GM23338 (cell line): ENCODE measurements at regions not wholly inside any gene's neighbourhood (a gene's known extent, or its start where the extent isn't known, plus 50 kb on each side); places are given as distances from the start of the nearest gene placed in this dataset.

Source experiments
- CREB1 ChIP-seq: fragments of 250-450 bp; sonication (Bioruptor Pico); IDR thresholded peaks from 2 replicates; pipeline ENCODE4 v1.5.0; 2020; ENCODE audit warnings: low read depth, mild to moderate bottlenecking, moderate library complexity
- EZH2 ChIP-seq: fragments of 200-600 bp; sonication (generic); IDR thresholded peaks from one replicate; pipeline ENCODE4 v1.8.0; 2017; ENCODE audit warnings: antibody characterized with exemption, mild to moderate bottlenecking, low read depth; ENCODE audit not compliant: unreplicated experiment
- EZH2phosphoT487 ChIP-seq: fragments of 200-600 bp; sonication (generic); IDR thresholded peaks from one replicate; pipeline ENCODE4 v1.8.1; 2018; ENCODE audit warnings: antibody characterized with exemption; ENCODE audit not compliant: unreplicated experiment
- JUNB ChIP-seq: IDR thresholded peaks from one replicate; pipeline ENCODE4 v1.6.1; 2016; ENCODE audit warnings: antibody characterized with exemption; ENCODE audit not compliant: unreplicated experiment
- NANOG ChIP-seq: IDR thresholded peaks from 2 replicates; pipeline ENCODE4 v1.6.1; 2016; ENCODE audit warnings: antibody characterized with exemption, borderline replicate concordance
- POLR2AphosphoS5 ChIP-seq: IDR thresholded peaks from 2 replicates; pipeline ENCODE4 v1.6.1; 2016; ENCODE audit warnings: antibody characterized with exemption, low read depth
- STAT1 ChIP-seq: IDR thresholded peaks from one replicate; pipeline ENCODE4 v1.6.1; 2016; ENCODE audit warnings: antibody characterized with exemption; ENCODE audit not compliant: unreplicated experiment
- ZNF114 ChIP-seq: fragments of 250-450 bp; sonication (Bioruptor Pico); IDR thresholded peaks from 2 replicates; pipeline ENCODE4 v1.5.0; 2020; ENCODE audit warnings: mild to moderate bottlenecking, moderate library complexity
- ZNF331 ChIP-seq: fragments of 250-450 bp; sonication (Bioruptor Pico); IDR thresholded peaks from 2 replicates; pipeline ENCODE4 v1.5.0; 2020; ENCODE audit warnings: low read depth, mild to moderate bottlenecking, moderate library complexity
- TF ChIP-seq, protein P1 (sequence below), 2 experiments: fragments of 200-600 bp in 1 of 2; sonication (generic) in 1 of 2; conservative IDR thresholded peaks; 2 replicates each; pipeline versions ENCODE4 v1.5.1 to v1.6.1; 2016 to 2017; ENCODE audit warnings: antibody characterized with exemption in 2 of 2, low read depth in 2 of 2, mild to moderate bottlenecking in 2 of 2, moderate library complexity in 1 of 2
- TF ChIP-seq, protein P2 (sequence below): IDR thresholded peaks from 2 replicates; pipeline ENCODE4 v1.6.1; 2016; ENCODE audit warnings: antibody characterized with exemption
- TF ChIP-seq, protein P3 (sequence below): IDR thresholded peaks from one replicate; pipeline ENCODE4 v1.6.1; 2018; ENCODE audit warnings: antibody characterized with exemption; ENCODE audit not compliant: unreplicated experiment
- TF ChIP-seq, protein P4 (sequence below): fragments of 250-450 bp; sonication (Bioruptor Pico); IDR thresholded peaks from 2 replicates; pipeline ENCODE4 v1.5.0; 2020; ENCODE audit warnings: mild to moderate bottlenecking, moderate library complexity

DNA sequence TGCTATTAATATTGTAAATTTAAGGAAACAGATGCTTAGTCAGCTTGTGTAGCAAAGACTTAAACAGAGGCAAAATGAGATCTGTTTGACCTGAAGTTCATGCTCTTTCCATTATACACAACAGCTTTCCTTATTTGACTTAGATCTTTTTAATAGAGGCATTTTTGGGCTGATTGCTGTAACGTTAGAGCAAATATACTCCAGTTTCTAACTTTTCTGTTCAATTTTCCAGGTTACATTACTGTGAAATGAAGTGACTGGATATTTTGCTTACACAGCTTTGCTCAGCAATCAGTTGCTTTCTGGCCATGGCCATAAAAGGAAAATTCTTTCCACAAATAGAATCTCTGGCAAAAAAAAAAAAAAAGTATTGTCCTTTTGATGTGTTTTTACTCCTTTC, 146.2 kb downstream of the PCDH7 start:
- TF ChIP-seq POLR2AphosphoS5 (no peak), CREB1 (CRISPR knock-in tag) (no peak), EZH2 (no peak), EZH2phosphoT487 (no peak), ZNF114 (CRISPR knock-in tag) (no peak), ZNF331 (CRISPR knock-in tag) (no peak), JUNB (no peak), STAT1 (no peak), NANOG (no peak)
- TF ChIP-seq, protein P1, sequence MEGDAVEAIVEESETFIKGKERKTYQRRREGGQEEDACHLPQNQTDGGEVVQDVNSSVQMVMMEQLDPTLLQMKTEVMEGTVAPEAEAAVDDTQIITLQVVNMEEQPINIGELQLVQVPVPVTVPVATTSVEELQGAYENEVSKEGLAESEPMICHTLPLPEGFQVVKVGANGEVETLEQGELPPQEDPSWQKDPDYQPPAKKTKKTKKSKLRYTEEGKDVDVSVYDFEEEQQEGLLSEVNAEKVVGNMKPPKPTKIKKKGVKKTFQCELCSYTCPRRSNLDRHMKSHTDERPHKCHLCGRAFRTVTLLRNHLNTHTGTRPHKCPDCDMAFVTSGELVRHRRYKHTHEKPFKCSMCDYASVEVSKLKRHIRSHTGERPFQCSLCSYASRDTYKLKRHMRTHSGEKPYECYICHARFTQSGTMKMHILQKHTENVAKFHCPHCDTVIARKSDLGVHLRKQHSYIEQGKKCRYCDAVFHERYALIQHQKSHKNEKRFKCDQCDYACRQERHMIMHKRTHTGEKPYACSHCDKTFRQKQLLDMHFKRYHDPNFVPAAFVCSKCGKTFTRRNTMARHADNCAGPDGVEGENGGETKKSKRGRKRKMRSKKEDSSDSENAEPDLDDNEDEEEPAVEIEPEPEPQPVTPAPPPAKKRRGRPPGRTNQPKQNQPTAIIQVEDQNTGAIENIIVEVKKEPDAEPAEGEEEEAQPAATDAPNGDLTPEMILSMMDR (conservative IDR thresholded peaks at IDR 0.05; ENCODE audit: low read depth in 2 of 2), result no peak
- TF ChIP-seq, protein P2, sequence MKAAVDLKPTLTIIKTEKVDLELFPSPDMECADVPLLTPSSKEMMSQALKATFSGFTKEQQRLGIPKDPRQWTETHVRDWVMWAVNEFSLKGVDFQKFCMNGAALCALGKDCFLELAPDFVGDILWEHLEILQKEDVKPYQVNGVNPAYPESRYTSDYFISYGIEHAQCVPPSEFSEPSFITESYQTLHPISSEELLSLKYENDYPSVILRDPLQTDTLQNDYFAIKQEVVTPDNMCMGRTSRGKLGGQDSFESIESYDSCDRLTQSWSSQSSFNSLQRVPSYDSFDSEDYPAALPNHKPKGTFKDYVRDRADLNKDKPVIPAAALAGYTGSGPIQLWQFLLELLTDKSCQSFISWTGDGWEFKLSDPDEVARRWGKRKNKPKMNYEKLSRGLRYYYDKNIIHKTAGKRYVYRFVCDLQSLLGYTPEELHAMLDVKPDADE, result no peak
- TF ChIP-seq, protein P3, sequence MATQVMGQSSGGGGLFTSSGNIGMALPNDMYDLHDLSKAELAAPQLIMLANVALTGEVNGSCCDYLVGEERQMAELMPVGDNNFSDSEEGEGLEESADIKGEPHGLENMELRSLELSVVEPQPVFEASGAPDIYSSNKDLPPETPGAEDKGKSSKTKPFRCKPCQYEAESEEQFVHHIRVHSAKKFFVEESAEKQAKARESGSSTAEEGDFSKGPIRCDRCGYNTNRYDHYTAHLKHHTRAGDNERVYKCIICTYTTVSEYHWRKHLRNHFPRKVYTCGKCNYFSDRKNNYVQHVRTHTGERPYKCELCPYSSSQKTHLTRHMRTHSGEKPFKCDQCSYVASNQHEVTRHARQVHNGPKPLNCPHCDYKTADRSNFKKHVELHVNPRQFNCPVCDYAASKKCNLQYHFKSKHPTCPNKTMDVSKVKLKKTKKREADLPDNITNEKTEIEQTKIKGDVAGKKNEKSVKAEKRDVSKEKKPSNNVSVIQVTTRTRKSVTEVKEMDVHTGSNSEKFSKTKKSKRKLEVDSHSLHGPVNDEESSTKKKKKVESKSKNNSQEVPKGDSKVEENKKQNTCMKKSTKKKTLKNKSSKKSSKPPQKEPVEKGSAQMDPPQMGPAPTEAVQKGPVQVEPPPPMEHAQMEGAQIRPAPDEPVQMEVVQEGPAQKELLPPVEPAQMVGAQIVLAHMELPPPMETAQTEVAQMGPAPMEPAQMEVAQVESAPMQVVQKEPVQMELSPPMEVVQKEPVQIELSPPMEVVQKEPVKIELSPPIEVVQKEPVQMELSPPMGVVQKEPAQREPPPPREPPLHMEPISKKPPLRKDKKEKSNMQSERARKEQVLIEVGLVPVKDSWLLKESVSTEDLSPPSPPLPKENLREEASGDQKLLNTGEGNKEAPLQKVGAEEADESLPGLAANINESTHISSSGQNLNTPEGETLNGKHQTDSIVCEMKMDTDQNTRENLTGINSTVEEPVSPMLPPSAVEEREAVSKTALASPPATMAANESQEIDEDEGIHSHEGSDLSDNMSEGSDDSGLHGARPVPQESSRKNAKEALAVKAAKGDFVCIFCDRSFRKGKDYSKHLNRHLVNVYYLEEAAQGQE, result no peak
- TF ChIP-seq, protein P4, sequence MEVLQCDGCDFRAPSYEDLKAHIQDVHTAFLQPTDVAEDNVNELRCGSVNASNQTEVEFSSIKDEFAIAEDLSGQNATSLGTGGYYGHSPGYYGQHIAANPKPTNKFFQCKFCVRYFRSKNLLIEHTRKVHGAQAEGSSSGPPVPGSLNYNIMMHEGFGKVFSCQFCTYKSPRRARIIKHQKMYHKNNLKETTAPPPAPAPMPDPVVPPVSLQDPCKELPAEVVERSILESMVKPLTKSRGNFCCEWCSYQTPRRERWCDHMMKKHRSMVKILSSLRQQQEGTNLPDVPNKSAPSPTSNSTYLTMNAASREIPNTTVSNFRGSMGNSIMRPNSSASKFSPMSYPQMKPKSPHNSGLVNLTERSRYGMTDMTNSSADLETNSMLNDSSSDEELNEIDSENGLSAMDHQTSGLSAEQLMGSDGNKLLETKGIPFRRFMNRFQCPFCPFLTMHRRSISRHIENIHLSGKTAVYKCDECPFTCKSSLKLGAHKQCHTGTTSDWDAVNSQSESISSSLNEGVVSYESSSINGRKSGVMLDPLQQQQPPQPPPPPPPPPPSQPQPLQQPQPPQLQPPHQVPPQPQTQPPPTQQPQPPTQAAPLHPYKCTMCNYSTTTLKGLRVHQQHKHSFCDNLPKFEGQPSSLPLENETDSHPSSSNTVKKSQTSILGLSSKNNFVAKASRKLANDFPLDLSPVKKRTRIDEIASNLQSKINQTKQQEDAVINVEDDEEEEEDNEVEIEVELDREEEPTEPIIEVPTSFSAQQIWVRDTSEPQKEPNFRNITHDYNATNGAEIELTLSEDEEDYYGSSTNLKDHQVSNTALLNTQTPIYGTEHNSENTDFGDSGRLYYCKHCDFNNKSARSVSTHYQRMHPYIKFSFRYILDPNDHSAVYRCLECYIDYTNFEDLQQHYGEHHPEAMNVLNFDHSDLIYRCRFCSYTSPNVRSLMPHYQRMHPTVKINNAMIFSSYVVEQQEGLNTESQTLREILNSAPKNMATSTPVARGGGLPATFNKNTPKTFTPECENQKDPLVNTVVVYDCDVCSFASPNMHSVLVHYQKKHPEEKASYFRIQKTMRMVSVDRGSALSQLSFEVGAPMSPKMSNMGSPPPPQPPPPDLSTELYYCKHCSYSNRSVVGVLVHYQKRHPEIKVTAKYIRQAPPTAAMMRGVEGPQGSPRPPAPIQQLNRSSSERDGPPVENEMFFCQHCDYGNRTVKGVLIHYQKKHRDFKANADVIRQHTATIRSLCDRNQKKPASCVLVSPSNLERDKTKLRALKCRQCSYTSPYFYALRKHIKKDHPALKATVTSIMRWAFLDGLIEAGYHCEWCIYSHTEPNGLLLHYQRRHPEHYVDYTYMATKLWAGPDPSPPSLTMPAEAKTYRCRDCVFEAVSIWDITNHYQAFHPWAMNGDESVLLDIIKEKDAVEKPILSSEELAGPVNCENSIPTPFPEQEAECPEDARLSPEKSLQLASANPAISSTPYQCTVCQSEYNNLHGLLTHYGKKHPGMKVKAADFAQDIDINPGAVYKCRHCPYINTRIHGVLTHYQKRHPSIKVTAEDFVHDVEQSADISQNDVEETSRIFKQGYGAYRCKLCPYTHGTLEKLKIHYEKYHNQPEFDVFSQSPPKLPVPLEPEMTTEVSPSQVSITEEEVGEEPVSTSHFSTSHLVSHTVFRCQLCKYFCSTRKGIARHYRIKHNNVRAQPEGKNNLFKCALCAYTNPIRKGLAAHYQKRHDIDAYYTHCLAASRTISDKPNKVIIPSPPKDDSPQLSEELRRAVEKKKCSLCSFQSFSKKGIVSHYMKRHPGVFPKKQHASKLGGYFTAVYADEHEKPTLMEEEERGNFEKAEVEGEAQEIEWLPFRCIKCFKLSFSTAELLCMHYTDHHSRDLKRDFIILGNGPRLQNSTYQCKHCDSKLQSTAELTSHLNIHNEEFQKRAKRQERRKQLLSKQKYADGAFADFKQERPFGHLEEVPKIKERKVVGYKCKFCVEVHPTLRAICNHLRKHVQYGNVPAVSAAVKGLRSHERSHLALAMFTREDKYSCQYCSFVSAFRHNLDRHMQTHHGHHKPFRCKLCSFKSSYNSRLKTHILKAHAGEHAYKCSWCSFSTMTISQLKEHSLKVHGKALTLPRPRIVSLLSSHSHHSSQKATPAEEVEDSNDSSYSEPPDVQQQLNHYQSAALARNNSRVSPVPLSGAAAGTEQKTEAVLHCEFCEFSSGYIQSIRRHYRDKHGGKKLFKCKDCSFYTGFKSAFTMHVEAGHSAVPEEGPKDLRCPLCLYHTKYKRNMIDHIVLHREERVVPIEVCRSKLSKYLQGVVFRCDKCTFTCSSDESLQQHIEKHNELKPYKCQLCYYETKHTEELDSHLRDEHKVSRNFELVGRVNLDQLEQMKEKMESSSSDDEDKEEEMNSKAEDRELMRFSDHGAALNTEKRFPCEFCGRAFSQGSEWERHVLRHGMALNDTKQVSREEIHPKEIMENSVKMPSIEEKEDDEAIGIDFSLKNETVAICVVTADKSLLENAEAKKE, result no peak
